ENCODE measurements at regions not wholly inside any gene's neighbourhood (a gene's known extent, or its start where the extent isn't known, plus 50 kb on each side); places are given as distances from the start of the nearest gene placed in this dataset.

DNA sequence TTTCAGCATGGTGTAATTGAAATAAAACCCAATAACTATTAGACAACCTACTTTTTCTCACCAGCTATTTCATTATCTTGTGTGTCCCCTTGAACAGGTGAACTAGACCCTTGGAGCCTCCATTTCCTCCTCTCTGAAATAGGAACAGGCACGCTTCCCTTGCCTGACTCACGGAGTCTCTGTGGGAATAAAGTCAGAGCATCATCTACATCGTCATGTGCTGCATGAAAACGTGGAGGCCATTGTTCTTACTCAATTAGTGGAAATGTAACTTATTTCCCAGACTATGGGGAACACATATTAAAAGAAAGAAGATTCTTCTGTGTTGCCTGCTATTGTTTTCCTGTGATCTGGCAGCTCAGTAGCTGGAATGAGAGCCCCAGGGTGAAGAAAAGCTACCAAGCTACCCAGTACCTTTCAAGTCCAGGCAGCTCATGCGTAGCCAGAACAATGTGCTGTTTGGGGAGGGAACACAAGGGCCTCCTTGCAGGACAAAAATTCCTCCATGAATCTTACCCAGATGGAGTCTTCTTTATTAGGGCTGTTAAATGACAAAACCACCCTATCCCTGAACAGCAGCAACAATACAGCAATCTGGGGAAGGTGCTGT is 59.8 kb downstream of the SOX11 start:
- TF ChIP-seq POLR2A (IDR thresholded peaks at IDR 0.05) (no peak), CTCF (IDR thresholded peaks at IDR 0.05) (no peak), POLR2AphosphoS5 (IDR thresholded peaks at IDR 0.05) (no peak), EP300 (IDR thresholded peaks at IDR 0.05) (no peak)
- no peak for DNase-seq (ENCODE audit: low spot score in 2 of 2)
- Histone ChIP-seq H3K27me3 (no peaks in the 10 kb centered on the region), H3K27ac (no peak overlapping the region), H3K4me3 (no peak overlapping the region), H3K36me3 (no peaks in the 10 kb centered on the region), H3K9me3 (no peaks in the 10 kb centered on the region), H3K4me1 (no peaks in the 10 kb centered on the region)
- 59% methylated on average over 5 of the region's 5 CpGs for WGBS

DNA sequence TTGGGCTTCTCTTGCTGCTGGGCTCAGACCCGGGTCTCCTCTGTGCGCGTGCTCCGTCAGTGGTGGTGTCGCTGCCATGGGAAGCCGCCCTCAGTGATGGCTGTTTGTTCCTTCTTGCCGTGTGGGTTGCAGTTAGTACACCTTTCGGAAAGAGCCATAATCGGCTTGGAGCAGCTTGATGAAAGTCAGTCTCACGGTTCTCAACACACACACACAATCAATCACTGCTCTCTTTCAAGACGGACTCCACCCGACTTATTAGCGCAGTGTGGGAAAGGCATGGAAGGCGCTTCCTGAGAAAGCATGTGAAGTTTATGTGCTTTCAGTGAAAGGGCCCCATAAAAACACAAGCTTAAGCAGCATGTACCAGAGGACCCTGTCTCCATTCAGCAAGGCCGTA is 64.1 kb downstream of the SOX11 start:
- DNase-seq (ENCODE audit: low spot score in 2 of 2) = no peak
- Histone ChIP-seq H3K4me3 (no peak overlapping the region), H3K27ac (no peak overlapping the region), H3K9me3 (no peaks in the 10 kb centered on the region), H3K4me1 (no peaks in the 10 kb centered on the region), H3K27me3 (peaks cover 5% of the 10 kb centered on the region), H3K36me3 (no peaks in the 10 kb centered on the region)
- no peak for TF ChIP-seq CTCF (IDR thresholded peaks at IDR 0.05)
- no peak for TF ChIP-seq POLR2A (IDR thresholded peaks at IDR 0.05)
- TF ChIP-seq EP300 (IDR thresholded peaks at IDR 0.05) = no peak
- TF ChIP-seq POLR2AphosphoS5 (IDR thresholded peaks at IDR 0.05) = no peak
- 40% methylated on average over 10 of the region's 15 CpGs for WGBS

DNA sequence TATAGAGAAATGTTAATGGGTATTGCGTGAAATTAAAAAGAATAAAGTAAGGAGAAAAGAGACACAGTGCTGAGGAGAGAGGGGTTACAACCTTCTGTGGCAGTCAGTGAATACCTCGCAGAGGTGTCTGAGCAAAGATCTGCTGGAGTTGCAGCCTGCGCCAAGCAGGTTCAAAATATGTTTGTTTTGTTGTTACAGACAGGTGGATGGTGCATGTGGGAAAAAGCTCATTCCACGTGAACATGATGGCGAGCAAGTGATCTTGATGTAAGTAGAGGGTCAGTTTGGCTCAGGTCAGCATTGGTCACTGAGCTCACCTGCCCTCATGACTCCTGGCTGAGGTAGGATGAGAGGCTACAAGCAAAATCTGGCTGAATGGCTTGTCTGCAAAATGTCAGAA is 66.2 kb downstream of the SOX11 start:
- 86% methylated on average over 5 of the region's 5 CpGs for WGBS
- Histone ChIP-seq H3K4me3 (no peak overlapping the region), H3K27ac (no peak overlapping the region), H3K9me3 (no peaks in the 10 kb centered on the region), H3K27me3 (peaks cover 5% of the 10 kb centered on the region), H3K36me3 (no peaks in the 10 kb centered on the region), H3K4me1 (no peaks in the 10 kb centered on the region)
- DNase-seq (ENCODE audit: low spot score in 2 of 2) = no peak
- no peak for TF ChIP-seq POLR2AphosphoS5 (IDR thresholded peaks at IDR 0.05)
- no peak for TF ChIP-seq CTCF (IDR thresholded peaks at IDR 0.05)
- no peak for TF ChIP-seq EP300 (IDR thresholded peaks at IDR 0.05)
- TF ChIP-seq POLR2A (IDR thresholded peaks at IDR 0.05) = no peak

- Histone ChIP-seq H3K36me3 (no peaks in the 10 kb centered on the region), H3K4me3 (no peak overlapping the region), H3K27ac (no peak overlapping the region), H3K4me1 (no peaks in the 10 kb centered on the region), H3K27me3 (peaks cover 5% of the 10 kb centered on the region), H3K9me3 (no peaks in the 10 kb centered on the region)
- no peak for DNase-seq (ENCODE audit: low spot score in 2 of 2)
- 69% methylated on average over 3 of the region's 3 CpGs for WGBS
- no peak for TF ChIP-seq CTCF (IDR thresholded peaks at IDR 0.05)
- TF ChIP-seq POLR2AphosphoS5 (IDR thresholded peaks at IDR 0.05) = no peak
- no peak for TF ChIP-seq POLR2A (IDR thresholded peaks at IDR 0.05)
These were observed 67.8 kb downstream of the SOX11 start for GRCh38 chr2:5759949-5760348.

- TF ChIP-seq EP300 (IDR thresholded peaks at IDR 0.05) (no peak), POLR2A (IDR thresholded peaks at IDR 0.05) (no peak), CTCF (IDR thresholded peaks at IDR 0.05) (no peak), POLR2AphosphoS5 (IDR thresholded peaks at IDR 0.05) (no peak)
- Histone ChIP-seq H3K4me1 (no peaks in the 10 kb centered on the region), H3K27me3 (peaks cover 5% of the 10 kb centered on the region), H3K36me3 (no peaks in the 10 kb centered on the region), H3K27ac (no peak overlapping the region), H3K9me3 (no peaks in the 10 kb centered on the region), H3K4me3 (no peak overlapping the region)
- no peak for DNase-seq (ENCODE audit: low spot score in 2 of 2)
- WGBS = 81% methylated on average over 3 of the region's 3 CpGs
These were observed 71.3 kb downstream of the SOX11 start for GRCh38 chr2:5763531-5763930.
